Suppressor macrophage (primary cell): ENCODE measurements at regions not wholly inside any gene's neighbourhood (a gene's known extent, or its start where the extent isn't known, plus 50 kb on each side); places are given as distances from the start of the nearest gene placed in this dataset.

Experiments used
- DNase-seq, 4 experiments: peaks; one replicate each; pipeline ENCODE4 v3.0.0-alpha.2; 2020 to 2022

GRCh38 chr7:131232768-131233167 lies 94.9 kb upstream of the MKLN1 start:
- DNase-seq, result no peak

GRCh38 chr7:131233193-131233592 lies 94.5 kb upstream of the MKLN1 start:
- no peak for DNase-seq

GRCh38 chr7:131234719-131235488 lies 92.8 kb upstream of the MKLN1 start:
- no peak for DNase-seq

GRCh38 chr7:131235489-131236317 lies 92.0 kb upstream of the MKLN1 start:
- peak; percentile 44 to 81 (median 52) for DNase-seq

GRCh38 chr7:131236318-131236672 lies 91.4 kb upstream of the MKLN1 start:
- no peak for DNase-seq

- peak; percentile 62 to 93 (median 81) for DNase-seq
These were observed 89.2 kb upstream of the MKLN1 start for GRCh38 chr7:131238347-131238931.

- no peak for DNase-seq
These were observed 86.3 kb upstream of the MKLN1 start for GRCh38 chr7:131241386-131241785.

GRCh38 chr7:131242123-131242650 lies 85.5 kb upstream of the MKLN1 start:
- DNase-seq, result no peak

- DNase-seq, result peak; percentile 38 to 66 (median 50)
These were observed 83.3 kb upstream of the MKLN1 start for GRCh38 chr7:131244259-131244852.

- DNase-seq, result peak; percentile 57 to 83 (median 72)
These were observed 78.7 kb upstream of the MKLN1 start for GRCh38 chr7:131249003-131249402.

GRCh38 chr7:131249483-131249882 lies 78.2 kb upstream of the MKLN1 start:
- DNase-seq, result no peak

- no peak for DNase-seq
These were observed 77.3 kb upstream of the MKLN1 start for GRCh38 chr7:131250331-131250730.

GRCh38 chr7:131251371-131251770 lies 76.3 kb upstream of the MKLN1 start:
- DNase-seq, result no peak

GRCh38 chr7:131252976-131253375 lies 74.7 kb upstream of the MKLN1 start:
- DNase-seq, result no peak

GRCh38 chr7:131254211-131254610 lies 73.5 kb upstream of the MKLN1 start:
- DNase-seq, result no peak

- DNase-seq, result no peak
These were observed 72.4 kb upstream of the MKLN1 start for GRCh38 chr7:131255242-131255641.

GRCh38 chr7:131261476-131261994 lies 66.1 kb upstream of the MKLN1 start:
- no peak for DNase-seq

GRCh38 chr7:131265227-131265626 lies 62.4 kb upstream of the MKLN1 start:
- peak; percentile 48 to 80 (median 76) for DNase-seq

GRCh38 chr7:131267631-131268030 lies 60.0 kb upstream of the MKLN1 start:
- no peak for DNase-seq

GRCh38 chr7:131268906-131269305 lies 58.8 kb upstream of the MKLN1 start:
- no peak for DNase-seq

GRCh38 chr7:131272086-131272485 lies 55.6 kb upstream of the MKLN1 start:
- DNase-seq, result no peak

GRCh38 chr7:131274986-131275385 lies 52.7 kb upstream of the MKLN1 start:
- DNase-seq, result no peak

GRCh38 chr7:131276190-131276589 lies 51.5 kb upstream of the MKLN1 start:
- no peak for DNase-seq
